ENCODE measurements at regions not wholly inside any gene's neighbourhood (a gene's known extent, or its start where the extent isn't known, plus 50 kb on each side); places are given as distances from the start of the nearest gene placed in this dataset.
"Not testable (repeated sequence)": the region's sequence is repeated elsewhere in the genome, so short reads cannot be mapped to it uniquely, and the experiment has no call there.

DNA sequence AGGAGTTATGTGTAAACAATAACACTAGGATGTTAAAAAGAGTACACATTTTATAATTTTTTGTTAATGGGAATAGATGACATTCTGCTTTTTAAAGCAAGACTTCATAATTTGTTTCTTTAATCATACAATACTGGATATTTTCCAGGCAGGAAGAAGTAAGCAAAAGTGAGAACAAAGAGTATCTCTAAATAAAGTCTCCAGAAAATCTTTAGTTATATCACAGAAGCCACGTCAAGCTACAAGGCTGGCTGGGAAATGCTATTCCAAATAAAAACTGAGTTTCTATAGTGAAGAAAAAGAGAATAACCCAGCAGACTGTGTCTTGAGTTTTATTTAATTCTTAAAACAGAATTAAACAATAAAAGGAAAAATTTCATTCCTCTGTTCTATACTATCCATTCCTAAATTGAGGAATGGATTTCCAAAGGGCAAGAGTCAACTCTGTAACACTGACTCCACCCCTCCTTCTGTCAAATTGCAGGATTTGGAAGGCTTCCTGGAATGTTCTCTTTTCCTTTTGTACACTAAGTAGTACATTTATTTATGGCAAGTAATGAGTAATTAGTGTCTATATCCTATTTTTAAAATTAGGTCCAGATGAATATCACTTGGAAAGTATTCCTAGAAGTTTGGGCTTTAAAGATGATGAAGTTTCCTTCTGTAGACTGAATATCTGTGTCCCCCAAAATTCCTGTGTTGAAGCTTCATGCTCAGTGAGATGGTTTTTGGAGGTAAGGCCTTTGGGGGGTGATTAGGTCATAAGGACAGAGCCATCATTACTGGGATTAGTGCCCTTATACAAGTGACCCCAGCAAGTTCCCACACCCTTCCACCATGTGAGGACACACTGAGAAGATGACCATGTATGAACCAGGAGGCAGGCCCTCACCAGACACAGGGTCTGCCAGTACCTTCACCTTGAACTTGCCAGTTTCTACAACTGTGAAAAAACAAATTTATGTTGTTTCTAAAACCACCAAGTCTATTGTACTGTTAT is 290.9 kb downstream of the CRPPA start:
- no peak for DNase-seq

GRCh38 chr7:16129431-16130110 is 291.8 kb downstream of the CRPPA start:
- no peak for DNase-seq

DNA sequence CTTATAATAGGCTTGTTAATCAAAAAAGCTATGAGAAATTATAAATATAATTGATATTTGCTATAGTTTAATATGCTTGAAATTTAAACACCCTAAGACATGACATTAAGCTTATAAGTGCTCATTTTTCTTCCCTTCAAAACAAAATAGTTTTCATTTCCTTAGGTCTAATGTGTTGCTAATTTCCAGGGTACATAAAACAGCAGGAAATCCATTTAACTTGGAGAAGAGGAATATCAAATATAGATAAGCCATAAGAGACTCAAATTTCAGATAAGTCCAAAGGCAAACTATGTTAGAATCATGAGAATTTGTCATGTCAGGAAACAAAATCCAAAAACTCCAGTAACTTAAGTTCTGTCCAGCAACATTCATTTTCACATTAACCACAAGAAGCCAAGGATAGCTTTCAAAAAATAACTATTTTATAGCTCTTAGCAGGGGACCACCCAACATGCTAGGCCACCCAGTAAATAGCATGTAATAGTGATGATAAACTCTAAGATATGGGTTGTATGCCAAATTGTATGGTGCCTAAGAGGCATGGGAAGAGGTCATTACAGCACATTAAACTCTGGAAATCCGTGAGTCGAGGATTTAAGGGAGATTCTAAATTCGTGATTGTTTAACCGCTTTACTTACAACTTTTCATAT is 298.1 kb downstream of the CRPPA start:
- no peak for DNase-seq

- DNase-seq, result no peak
Measured at GRCh38 chr7:16121876-16122390, 299.4 kb downstream of the CRPPA start.

- no peak for DNase-seq
Measured at GRCh38 chr7:16115374-16115773, 306.0 kb downstream of the CRPPA start.

DNA sequence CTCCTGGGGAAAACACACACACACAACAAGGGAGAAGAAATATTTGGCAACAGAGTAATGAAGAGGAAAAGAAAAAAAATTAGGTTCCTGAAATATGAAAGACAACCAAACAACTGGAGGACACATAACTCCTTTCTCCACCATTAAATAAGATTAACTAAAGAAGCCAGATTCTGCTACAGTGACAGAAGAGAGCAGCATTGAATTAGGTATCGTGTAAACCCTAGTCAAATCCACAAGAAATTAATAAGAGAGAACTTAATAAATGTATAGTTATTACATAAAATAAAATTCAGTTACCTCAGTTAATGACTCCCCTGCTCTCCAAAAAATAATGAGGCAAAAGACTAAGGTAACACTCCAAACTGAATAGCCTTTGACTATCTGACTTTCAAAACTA is 306.7 kb downstream of the CRPPA start:
- no peak for DNase-seq

GRCh38 chr7:16114071-16114470 is 307.3 kb downstream of the CRPPA start:
- no peak for DNase-seq

GRCh38 chr7:16113058-16113457 is 308.3 kb downstream of the CRPPA start:
- DNase-seq, result no peak

GRCh38 chr7:16106869-16107268 is 314.5 kb downstream of the CRPPA start:
- no peak for DNase-seq

DNA sequence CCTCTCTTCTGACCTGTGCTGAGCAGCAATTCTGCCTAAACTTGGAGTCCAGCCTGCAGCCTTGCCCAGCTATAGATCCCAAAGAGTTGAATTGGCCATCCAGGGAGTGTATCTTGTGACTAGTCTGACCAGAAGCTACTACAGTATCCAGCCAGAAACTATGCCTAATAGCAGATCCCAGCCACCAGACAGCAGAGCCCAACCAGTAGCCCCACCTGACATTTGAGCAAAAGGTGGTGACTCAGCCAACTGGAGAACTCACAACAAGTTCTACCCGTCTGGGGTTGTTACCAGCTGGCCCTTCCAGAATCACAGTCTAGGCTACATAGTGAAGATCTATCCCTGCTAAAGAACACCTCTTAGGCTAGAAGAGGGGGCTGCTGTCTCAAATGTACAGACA is 315.0 kb downstream of the CRPPA start:
- DNase-seq, result no peak

DNA sequence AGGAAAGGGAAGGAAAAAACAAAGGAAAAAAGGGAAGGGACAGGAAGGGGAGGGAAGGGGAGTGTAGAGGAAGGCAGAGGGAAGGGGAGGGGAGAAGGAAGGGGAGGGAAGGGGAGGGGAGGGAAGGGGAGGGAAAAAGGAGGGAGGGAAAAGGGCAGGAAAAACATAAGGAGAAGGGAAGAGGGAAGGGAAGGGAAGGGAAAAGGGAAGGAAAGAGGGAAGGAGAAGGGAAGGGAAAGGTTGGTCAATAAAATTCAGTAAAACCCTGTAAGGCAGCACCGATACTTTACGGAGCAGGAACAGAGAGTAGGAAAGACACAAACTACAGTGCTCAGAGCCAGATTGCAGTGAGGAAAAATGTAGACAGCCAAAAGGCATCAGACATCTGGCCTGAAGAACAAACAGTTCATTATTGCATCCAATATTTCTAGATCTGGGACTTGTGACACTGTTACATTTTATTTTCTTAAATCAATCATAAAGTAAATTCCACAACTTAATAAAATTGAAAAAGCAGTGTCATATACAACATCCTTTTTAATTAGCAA is 322.0 kb downstream of the CRPPA start:
- no peak for DNase-seq

GRCh38 chr7:16098585-16099179 is 322.7 kb downstream of the CRPPA start:
- no peak for DNase-seq

- no peak for DNase-seq
Measured at GRCh38 chr7:16098058-16098457, 323.3 kb downstream of the CRPPA start.

GRCh38 chr7:16095171-16095950 is 326.0 kb downstream of the CRPPA start:
- DNase-seq, result no peak

DNA sequence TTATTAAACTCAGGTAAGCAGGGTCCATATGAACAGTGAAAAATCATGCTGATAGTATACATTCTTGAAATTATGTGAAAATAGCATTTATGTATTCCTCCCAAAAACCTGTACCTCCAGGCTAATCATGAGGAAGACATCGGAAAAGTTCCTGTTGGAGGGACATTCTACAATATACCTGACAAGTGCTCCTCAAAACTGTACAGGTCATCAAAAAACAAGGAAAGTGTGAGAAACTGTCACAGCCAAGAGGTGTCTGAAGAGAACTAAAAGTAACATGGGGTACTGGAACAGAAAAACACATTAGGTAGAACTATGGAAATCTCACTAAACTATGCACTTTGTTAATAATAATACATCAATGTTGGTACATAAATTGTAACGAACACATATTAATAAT is 326.7 kb downstream of the CRPPA start:
- no peak for DNase-seq

GRCh38 chr7:16092711-16093110 is 328.6 kb downstream of the CRPPA start:
- no peak for DNase-seq

DNA sequence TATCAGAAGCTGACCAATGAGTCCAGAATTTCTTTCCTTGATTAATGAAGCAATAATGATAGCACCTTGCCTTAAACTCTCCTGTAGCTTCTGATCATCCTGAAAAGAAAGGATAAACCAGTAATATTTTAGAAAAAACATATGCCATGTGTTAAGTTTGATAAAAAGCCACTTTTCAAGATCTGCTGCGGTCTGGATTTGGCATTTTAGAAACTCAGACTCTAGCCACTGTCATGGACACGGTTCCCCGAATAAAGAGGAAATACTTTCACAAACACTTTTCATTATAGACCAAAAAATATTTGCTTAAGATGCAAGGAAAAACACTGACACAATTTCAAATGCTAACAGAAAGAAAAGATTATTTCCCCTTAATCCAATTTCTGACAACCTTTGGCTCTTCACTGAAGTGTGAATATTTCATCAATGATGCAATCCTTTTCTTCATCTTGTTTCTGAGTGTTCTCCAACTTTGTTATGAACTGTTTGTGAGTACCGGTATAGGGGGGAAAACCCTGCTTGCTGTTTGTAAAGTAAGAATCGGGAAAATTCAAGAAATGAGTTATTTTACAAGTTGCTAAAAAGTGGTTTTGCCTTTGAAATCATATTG is 329.5 kb downstream of the CRPPA start:
- no peak for DNase-seq

- no peak for DNase-seq
Measured at GRCh38 chr7:16089801-16090200, 331.5 kb downstream of the CRPPA start.

- DNase-seq, result no peak
Measured at GRCh38 chr7:16089191-16089590, 332.1 kb downstream of the CRPPA start.

GRCh38 chr7:16086743-16087142 is 334.6 kb downstream of the CRPPA start:
- no peak for DNase-seq

- DNase-seq, result not testable (repeated sequence)
Measured at GRCh38 chr7:16085780-16086179, 335.6 kb downstream of the CRPPA start.
